HCT116 (cell line): ENCODE measurements at regions not wholly inside any gene's neighbourhood (a gene's known extent, or its start where the extent isn't known, plus 50 kb on each side); places are given as distances from the start of the nearest gene placed in this dataset.

ENCODE experiments used
- ATAC-seq: fragments of 200-7000 bp; cut with Tn5 transposase; 2 replicates; pipeline ENCODE4 v1.9.1; 2020; ENCODE audit warnings: mild to moderate bottlenecking, moderate library complexity
- BruUV-seq: library from RNA; stranded (reverse); fragments of 400-500 nt; replicated peaks from 2 replicates; lab custom pipeline; 2021; lab: Mats Ljungman, UMichigan
- CTCF ChIA-PET: fragments of 300-600 bp; sonication (Branson Sonifier 250); formaldehyde crosslinking; loops from one replicate; lab custom pipeline; 2021; ENCODE audit warnings: antibody characterized with exemption; lab: Charles Lee
- POLR2A ChIA-PET: fragments of 300-600, 350-600 bp; sonication (Branson Sonifier 250); formaldehyde crosslinking; loops from one replicate; lab custom pipeline; 2021; ENCODE audit warnings: antibody characterized with exemption; lab: Charles Lee
- RAD21 ChIA-PET, 2 experiments: fragments of 300-600 bp; sonication (Branson Sonifier 250); formaldehyde crosslinking; loops; one replicate each; lab custom pipeline; 2023; ENCODE audit warnings: low total read pairs in 2 of 2; ENCODE audit not compliant: uncharacterized antibody in 2 of 2, unreplicated experiment in 2 of 2, low non-redundant PET in 1 of 2; lab: Charles Lee
- DNase-seq: peaks from one replicate; pipeline ENCODE4 v3.0.0-alpha.2; 2010; ENCODE audit warnings: low read depth, low spot score
- H2AFZ ChIP-seq: fragments of 200-600 bp; shearing (Covaris generic), sonication (generic); 2 replicates; pipeline ENCODE4 v1.6.1; 2017; ENCODE audit warnings: low read depth, mixed run types, mixed read lengths, antibody characterized with exemption, low read length; ENCODE audit not compliant: poor library complexity, severe bottlenecking
- H3K27ac ChIP-seq: 2 replicates; pipeline ENCODE4 v1.5.1; 2012; ENCODE audit warnings: low read depth, low read length
- H3K27me3 ChIP-seq: fragments of 200-600 bp; sonication (generic); 2 replicates; pipeline ENCODE4 v1.6.1; 2016; ENCODE audit warnings: mixed run types, low read length, mixed read lengths; ENCODE audit not compliant: insufficient read depth
- H3K36me3 ChIP-seq, 2 experiments: fragments of 200-500 bp in 1 of 2; fragments of 200-600 bp in 1 of 2; sonication (Bioruptor generic) in 1 of 2; sonication (generic) in 1 of 2; 2 replicates each; pipeline versions ENCODE4 v1.5.1 to v1.6.1; 2014 to 2016; ENCODE audit warnings: low read length in 2 of 2, inconsistent platforms in 1 of 2, mixed read lengths in 1 of 2, mixed run types in 1 of 2; ENCODE audit not compliant: insufficient read depth in 2 of 2, control insufficient read depth in 1 of 2
- H3K4me1 ChIP-seq, 2 experiments: fragments of 200-600 bp in 1 of 2; sonication (generic) in 1 of 2; 2 replicates each; pipeline versions ENCODE4 v1.5.1 to v1.6.1; 2012 to 2017; ENCODE audit warnings: low read length in 2 of 2, inconsistent platforms in 1 of 2, mild to moderate bottlenecking in 1 of 2, mixed read lengths in 1 of 2, mixed run types in 1 of 2, moderate library complexity in 1 of 2; ENCODE audit not compliant: insufficient read depth in 2 of 2, control insufficient read depth in 1 of 2
- H3K4me2 ChIP-seq: fragments of 200-600 bp; sonication (generic); 2 replicates; pipeline ENCODE4 v1.6.1; 2017; ENCODE audit warnings: mixed run types, low read length, mixed read lengths
- H3K4me3 ChIP-seq, 2 experiments: fragments of 200-600 bp in 1 of 2; sonication (generic) in 1 of 2; replicated peaks in 1 of 2; 2 replicates each; pipeline ENCODE4 v1.5.1; 2011 to 2016; ENCODE audit warnings: low read length in 2 of 2, control low read depth in 1 of 2, low read depth in 1 of 2, mild to moderate bottlenecking in 1 of 2, mixed read lengths in 1 of 2, mixed run types in 1 of 2
- H3K79me2 ChIP-seq: fragments of 200-600 bp; sonication (generic); 2 replicates; pipeline ENCODE4 v1.6.1; 2017; ENCODE audit warnings: mild to moderate bottlenecking, mixed run types, low read length, moderate library complexity, mixed read lengths; ENCODE audit not compliant: insufficient read depth
- H3K9ac ChIP-seq: fragments of 200-600 bp; sonication (generic); 2 replicates; pipeline ENCODE4 v1.6.1; 2016; ENCODE audit warnings: low read length, mixed read lengths
- H3K9me2 ChIP-seq: fragments of 200-600 bp; sonication (generic), shearing (Covaris generic); 2 replicates; pipeline ENCODE4 v1.6.1; 2017; ENCODE audit warnings: mixed run types, mild to moderate bottlenecking, moderate library complexity; ENCODE audit not compliant: insufficient read depth
- H3K9me3 ChIP-seq, 2 experiments: fragments of 200-500 bp in 1 of 2; fragments of 200-600 bp in 1 of 2; sonication (Bioruptor generic) in 1 of 2; sonication (generic) in 1 of 2; 2 replicates each; pipeline ENCODE4 v1.6.1; 2014 to 2017; ENCODE audit warnings: low read length in 2 of 2, mixed read lengths in 2 of 2, inconsistent platforms in 1 of 2, low read depth in 1 of 2, mild to moderate bottlenecking in 1 of 2, mixed run types in 1 of 2, moderate library complexity in 1 of 2; ENCODE audit not compliant: control insufficient read depth in 1 of 2, insufficient read depth in 1 of 2
- H4K20me1 ChIP-seq: fragments of 200-600 bp; sonication (generic), shearing (Covaris generic); 2 replicates; pipeline ENCODE4 v1.6.1; 2017; ENCODE audit warnings: mixed run types, mild to moderate bottlenecking, moderate library complexity; ENCODE audit not compliant: insufficient read depth
- EGR1 ChIP-seq: IDR thresholded peaks from 2 replicates; pipeline ENCODE4 v1.6.1; 2012; ENCODE audit warnings: low read depth
- POLR2A ChIP-seq: IDR thresholded peaks from 2 replicates; pipeline ENCODE4 v1.7.0; 2011; ENCODE audit warnings: borderline replicate concordance; ENCODE audit not compliant: insufficient read depth, insufficient read length; ENCODE audit errors: extremely low read depth
- SIN3A ChIP-seq: IDR thresholded peaks from 2 replicates; pipeline ENCODE4 v1.6.1; 2012; ENCODE audit warnings: low read depth
- TCF7L2 ChIP-seq: IDR thresholded peaks from 2 replicates; pipeline ENCODE4 v1.7.0; 2011; ENCODE audit warnings: borderline replicate concordance, inconsistent platforms; ENCODE audit not compliant: insufficient read depth, insufficient read length; ENCODE audit errors: extremely low read depth
- YY1 ChIP-seq: IDR thresholded peaks from 2 replicates; pipeline ENCODE4 v1.6.1; 2011; ENCODE audit warnings: low read length, low read depth, moderate library complexity, mild to moderate bottlenecking; ENCODE audit not compliant: insufficient replicate concordance; ENCODE audit errors: extremely low read depth
- ZFX ChIP-seq: fragments of 450-650 bp; IDR thresholded peaks from 2 replicates; pipeline ENCODE4 v1.6.1; 2017
- ZNF274 ChIP-seq: fragments of 200-500 bp; sonication (Bioruptor generic); IDR thresholded peaks from 2 replicates; pipeline ENCODE4 v1.6.1; 2014; ENCODE audit warnings: mild to moderate bottlenecking, low read depth, low read length, inconsistent platforms
- intact Hi-C: fragments of 100-400 bp; cut with micrococcal nuclease; formaldehyde crosslinking; loops from 2 replicates; pipeline ENCODE4 v1.10.0; 2022
- TF ChIP-seq, protein P1 (sequence below): IDR thresholded peaks from 2 replicates; pipeline ENCODE4 v1.6.1; 2012
- TF ChIP-seq, protein P2 (sequence below), 3 experiments: fragments of 200-600 bp in 1 of 3; sonication (generic) in 1 of 3; IDR thresholded peaks in 2 of 3; conservative IDR thresholded peaks in 1 of 3; 2 replicates each; pipeline ENCODE4 v1.5.1; 2012 to 2017; ENCODE audit warnings: low read depth in 2 of 3, low read length in 2 of 3, antibody characterized with exemption in 1 of 3, borderline replicate concordance in 1 of 3, control low read depth in 1 of 3, mild to moderate bottlenecking in 1 of 3, mixed read lengths in 1 of 3, mixed run types in 1 of 3, moderate library complexity in 1 of 3; ENCODE audit not compliant: insufficient read depth in 1 of 3

DNA sequence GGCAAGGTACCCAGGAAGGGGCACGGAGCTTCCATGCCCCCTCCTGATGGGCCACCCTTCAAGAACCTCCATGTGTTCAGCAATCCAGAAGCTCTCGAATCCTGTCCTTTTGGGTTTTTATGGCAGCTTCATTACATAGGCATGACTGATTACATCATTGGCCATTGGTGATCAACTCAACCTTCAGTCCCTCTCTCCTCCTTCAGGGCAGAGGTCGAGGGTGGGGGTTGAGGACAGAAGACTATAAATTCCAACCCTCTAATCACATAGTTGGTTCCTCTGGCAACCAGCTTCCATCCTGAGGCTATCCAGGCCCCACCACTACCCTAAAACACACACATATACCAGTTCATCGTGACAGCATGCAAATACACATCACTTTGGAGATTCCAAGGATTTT lies 135.7 kb downstream of the ZNF281 start:
- no peak overlapping the region for H3K9ac ChIP-seq
- ChIA-PET POLR2A (no interaction called here), CTCF (no interaction called here), RAD21 (no interaction called here)
- no peak overlapping the region for H2AFZ ChIP-seq
- H3K9me3 ChIP-seq = no peaks in the 10 kb centered on the region
- no peak for TF ChIP-seq ZFX
- TF ChIP-seq, protein P1, sequence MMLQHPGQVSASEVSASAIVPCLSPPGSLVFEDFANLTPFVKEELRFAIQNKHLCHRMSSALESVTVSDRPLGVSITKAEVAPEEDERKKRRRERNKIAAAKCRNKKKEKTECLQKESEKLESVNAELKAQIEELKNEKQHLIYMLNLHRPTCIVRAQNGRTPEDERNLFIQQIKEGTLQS = no peak
- TF ChIP-seq SIN3A = no peak
- TF ChIP-seq, protein P2, sequence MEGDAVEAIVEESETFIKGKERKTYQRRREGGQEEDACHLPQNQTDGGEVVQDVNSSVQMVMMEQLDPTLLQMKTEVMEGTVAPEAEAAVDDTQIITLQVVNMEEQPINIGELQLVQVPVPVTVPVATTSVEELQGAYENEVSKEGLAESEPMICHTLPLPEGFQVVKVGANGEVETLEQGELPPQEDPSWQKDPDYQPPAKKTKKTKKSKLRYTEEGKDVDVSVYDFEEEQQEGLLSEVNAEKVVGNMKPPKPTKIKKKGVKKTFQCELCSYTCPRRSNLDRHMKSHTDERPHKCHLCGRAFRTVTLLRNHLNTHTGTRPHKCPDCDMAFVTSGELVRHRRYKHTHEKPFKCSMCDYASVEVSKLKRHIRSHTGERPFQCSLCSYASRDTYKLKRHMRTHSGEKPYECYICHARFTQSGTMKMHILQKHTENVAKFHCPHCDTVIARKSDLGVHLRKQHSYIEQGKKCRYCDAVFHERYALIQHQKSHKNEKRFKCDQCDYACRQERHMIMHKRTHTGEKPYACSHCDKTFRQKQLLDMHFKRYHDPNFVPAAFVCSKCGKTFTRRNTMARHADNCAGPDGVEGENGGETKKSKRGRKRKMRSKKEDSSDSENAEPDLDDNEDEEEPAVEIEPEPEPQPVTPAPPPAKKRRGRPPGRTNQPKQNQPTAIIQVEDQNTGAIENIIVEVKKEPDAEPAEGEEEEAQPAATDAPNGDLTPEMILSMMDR (IDR thresholded peaks at IDR 0.05 in 2 of 3, conservative IDR thresholded peaks at IDR 0.05 in 1 of 3; ENCODE audit: borderline replicate concordance in 1 of 3, insufficient read depth in 1 of 3, low read depth in 2 of 3, low read length in 2 of 3) = no peak
- no peak for TF ChIP-seq POLR2A
- no peak for TF ChIP-seq ZNF274
- no peak for TF ChIP-seq TCF7L2
- TF ChIP-seq YY1 = no peak
- no peak for TF ChIP-seq EGR1
- ATAC-seq = no peak
- no peaks in the 10 kb centered on the region for H3K36me3 ChIP-seq
- H3K4me2 ChIP-seq = no peak overlapping the region
- no TSS peak for BruUV-seq
- no peak overlapping the region for H3K4me3 ChIP-seq
- H3K4me1 ChIP-seq = no peaks in the 10 kb centered on the region
- H3K79me2 ChIP-seq = no peaks in the 10 kb centered on the region
- H3K9me2 ChIP-seq = no peaks in the 10 kb centered on the region
- H4K20me1 ChIP-seq = no peaks in the 10 kb centered on the region
- intact Hi-C loops = loop anchor here (10.0 kb wide), 1 partner anchor 729 kb away; no protein-coding TSS in a partner anchor
- no peaks in the 10 kb centered on the region for H3K27me3 ChIP-seq
- H3K27ac ChIP-seq = no peak overlapping the region
- DNase-seq = no peak
